Amygdala (tissue), 56 donors: ENCODE measurements at regions not wholly inside any gene's neighbourhood (a gene's known extent, or its start where the extent isn't known, plus 50 kb on each side); places are given as distances from the start of the nearest gene placed in this dataset.

Experiments used
- DNase-seq, 56 donors: peaks; one replicate each; lab custom pipeline; 2025; lab: John Stamatoyannopoulos, UW

DNA sequence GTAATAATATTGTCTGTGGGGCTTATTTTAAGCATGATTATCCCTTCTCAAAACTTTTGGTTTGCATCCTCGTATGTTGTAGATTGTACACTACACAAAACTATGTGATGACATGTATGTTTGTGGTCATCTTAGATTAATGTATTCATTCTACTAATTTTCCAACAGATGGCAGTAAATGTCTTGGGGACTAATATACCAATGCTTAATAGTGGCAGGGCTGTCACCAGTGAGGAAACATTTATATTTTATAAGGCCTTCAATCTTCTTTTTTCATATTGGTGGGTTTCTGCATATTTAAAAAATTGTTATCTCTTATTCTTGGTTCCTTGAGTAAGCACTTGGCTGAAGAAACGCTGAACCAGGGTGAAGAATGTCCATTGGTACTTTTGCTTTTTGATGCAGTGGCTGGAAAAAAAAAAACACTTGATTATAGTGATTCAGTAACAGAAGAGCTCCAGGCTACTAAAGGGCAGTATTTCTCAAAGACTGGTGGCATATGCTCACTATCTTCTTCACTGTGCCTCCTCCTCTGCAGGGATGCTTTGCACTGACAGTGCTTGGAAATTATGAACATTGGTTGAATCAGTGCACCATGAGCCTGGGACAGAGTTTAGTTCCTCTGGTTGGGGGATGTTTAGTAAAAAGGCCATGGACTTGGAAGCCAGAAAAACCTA is 530.3 kb downstream of the RASEF start:
- no peak for DNase-seq

DNA sequence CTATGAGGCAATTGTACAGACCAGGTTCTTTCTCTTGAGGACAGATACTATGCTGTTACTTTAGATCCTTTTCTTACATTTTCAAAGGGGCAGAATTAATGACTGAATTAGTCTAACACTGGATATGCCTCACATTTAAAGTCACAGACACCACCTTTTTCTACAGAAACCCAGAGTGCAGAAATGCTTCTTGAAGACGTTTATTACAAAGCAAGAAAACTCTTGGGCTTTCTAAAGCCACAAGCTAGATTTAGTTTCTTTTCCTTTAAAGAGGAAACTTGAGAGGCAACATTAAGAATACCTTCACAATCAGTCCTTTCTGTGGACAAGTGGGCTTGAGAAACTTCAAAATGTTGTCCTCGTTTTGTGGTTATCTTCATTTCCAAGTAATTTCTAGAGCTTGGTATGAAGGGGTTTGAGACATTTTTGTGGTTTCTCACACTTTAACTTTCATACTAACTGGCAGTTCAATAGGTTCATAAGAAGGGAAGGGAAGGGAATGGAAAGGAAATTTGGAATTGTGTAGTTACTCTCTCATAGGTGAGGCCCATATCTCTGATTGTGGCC is 527.4 kb downstream of the RASEF start:
- no peak for DNase-seq

- DNase-seq = no peak
Measured at GRCh38 chr9:82538634-82539033, 524.3 kb downstream of the RASEF start.

- DNase-seq = no peak
Measured at GRCh38 chr9:82539146-82539545, 523.8 kb downstream of the RASEF start.

DNA sequence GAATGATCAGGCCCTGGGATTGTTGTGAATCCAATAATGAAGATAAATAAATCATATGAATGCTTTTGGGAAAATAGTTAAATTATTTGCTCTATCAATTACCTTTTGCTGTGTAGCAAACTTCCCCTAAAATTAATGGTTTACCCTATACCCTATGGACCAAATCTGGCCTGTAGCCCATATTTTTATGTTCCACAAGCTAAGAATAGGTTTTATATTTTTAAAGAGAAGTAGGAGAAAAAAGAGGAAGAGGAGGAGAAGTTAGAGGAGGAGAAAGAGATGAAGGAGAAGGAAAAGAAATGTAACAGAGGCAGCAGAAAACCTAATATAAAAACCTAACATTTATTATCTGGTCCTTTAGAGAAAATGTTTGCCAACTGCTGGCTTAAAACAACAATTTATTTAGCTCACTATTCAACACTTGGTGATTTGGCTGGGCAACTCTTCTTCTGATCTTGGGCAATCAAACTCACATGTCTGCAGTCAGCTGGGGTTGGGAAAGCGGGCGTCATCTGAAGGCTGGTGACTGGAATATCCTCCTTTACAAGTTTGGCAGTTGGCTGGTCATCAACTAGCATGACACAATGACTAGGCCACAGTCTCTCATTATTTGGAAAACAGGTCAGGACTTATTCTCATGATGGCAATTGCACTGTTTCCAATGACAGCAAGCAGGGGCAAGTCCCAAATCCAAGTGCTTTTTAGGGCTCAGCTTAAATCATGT is 522.9 kb downstream of the RASEF start:
- DNase-seq = no peak

- no peak for DNase-seq
Measured at GRCh38 chr9:82543726-82544125, 519.2 kb downstream of the RASEF start.

GRCh38 chr9:82546136-82546535 is 516.8 kb downstream of the RASEF start:
- DNase-seq = no peak

GRCh38 chr9:82547995-82548394 is 514.9 kb downstream of the RASEF start:
- DNase-seq = no peak

- no peak for DNase-seq
Measured at GRCh38 chr9:82549174-82549821, 513.6 kb downstream of the RASEF start.

DNA sequence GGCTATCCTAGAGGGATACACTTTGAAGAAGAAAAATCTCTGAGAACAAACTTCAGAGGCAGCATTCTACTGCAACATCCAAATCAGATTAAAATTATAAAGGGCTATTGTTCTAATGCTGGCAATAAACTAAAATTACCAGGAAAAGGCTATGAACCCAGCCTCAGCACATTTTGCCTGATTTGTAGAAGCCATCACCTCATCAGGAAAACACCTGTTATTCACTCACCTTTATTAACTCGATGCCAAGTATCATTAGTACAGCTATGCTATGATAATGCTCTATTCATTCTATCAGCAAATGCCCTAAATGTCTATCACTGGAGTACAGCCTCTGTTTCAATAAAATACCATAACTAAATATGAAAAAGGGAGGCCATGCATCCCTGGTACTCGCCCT is 510.2 kb downstream of the RASEF start:
- DNase-seq = no peak

- DNase-seq = no peak
Measured at GRCh38 chr9:82553654-82554366, 509.1 kb downstream of the RASEF start.

DNA sequence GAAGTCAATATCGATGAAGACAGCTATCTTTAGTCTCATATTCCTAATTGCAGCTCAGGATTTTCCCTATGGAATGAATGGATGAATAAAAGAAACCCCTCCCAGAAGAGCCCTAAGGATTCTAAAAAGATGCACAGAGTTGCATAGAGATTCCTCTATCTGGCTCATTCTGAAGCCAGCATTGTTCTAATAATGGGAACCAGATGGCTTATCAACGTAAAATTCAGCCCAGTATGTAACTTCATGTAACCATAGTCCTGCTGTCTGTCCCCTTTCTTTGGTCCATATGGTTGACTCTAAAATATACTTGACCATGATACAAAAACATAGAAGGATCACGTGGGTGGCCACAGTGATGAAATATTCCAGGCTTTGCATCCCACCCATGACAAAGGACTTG is 508.6 kb downstream of the RASEF start:
- DNase-seq = no peak

DNA sequence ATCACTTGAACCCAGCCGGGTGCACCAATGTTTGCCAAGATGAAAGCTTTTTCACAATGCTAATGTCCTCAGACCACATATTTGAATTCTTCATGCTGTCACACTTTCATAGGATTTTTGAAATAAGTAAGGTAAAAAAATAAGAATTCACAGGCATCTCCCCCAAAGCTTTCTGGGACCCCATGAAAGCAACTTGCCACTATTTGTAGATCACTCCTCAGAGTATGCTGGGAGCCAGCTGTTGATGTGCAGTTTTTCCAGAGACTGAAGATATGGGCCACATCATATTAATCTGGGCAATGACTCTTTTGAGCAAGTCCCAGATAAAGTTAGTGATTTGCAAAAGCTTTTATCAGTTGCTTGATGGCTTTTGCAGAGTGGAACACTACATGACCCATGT is 507.9 kb downstream of the RASEF start:
- DNase-seq = no peak

DNA sequence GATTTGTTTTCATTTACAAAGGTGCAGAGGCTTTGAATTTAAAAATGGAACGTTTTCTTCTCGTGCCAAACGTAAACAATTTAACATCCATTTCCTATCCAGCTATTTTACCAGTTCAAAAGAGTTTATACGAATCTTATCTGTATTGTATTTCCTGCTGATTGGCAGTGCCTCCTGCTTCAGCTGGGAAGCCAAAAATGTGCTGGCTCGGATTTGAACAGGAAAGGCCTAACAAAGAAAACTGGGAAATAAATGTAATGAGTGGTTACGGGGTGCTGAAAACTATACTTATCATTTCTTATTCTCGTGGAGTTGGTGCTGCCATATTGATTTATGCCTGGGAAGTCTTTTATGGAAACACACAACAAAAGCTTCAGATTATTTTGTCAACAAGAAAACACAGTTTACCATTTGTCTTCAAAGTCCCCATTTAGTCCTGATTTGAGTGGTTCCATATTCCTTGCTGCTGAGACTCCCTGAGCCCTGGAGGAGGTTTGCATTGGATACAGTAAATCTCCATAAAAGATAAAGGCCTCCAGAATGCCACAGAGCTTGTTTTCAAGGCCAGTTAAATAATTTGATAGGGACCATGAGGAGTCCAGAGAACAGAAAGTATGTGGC is 507.4 kb downstream of the RASEF start:
- DNase-seq = no peak

- DNase-seq = no peak
Measured at GRCh38 chr9:82558346-82558745, 504.6 kb downstream of the RASEF start.

DNA sequence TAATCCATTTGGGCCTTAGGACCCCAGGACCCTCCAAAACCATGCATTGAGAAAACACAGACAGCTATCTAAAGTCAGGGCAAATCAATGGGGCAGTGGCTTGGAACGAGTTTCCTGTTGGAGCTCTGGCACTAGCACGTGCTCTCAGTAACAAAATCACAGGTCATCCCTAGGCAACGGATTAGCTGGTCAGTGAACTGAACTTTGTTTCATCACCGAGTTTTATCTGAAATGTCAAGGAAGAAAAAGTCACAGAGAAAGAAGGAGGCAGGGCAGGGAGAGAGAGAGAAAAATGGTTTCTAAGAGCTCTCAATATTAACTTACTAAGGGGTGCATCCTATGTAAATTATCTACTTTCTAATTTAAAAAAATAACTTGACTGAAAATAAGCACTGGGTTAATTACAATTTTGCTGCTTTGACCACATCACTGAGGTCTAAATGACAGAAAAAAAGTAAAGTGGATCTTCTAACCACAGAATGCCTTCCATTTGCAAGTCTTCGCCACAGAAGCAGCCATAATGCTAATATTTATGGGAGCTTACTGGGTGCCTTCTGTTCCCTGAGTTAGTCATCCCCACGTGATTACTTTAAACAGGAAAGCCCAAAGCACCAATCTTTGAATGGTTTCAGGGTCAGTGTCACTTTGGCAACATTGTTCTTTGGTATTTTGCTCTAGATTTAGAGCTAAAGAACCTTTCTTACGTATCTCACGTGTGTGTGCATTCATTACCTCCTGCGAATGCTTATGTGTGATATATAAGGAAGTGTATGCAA is 503.9 kb downstream of the RASEF start:
- DNase-seq = no peak

GRCh38 chr9:82560036-82560435 is 502.9 kb downstream of the RASEF start:
- no peak for DNase-seq

GRCh38 chr9:82560457-82560904 is 502.5 kb downstream of the RASEF start:
- DNase-seq = no peak

DNA sequence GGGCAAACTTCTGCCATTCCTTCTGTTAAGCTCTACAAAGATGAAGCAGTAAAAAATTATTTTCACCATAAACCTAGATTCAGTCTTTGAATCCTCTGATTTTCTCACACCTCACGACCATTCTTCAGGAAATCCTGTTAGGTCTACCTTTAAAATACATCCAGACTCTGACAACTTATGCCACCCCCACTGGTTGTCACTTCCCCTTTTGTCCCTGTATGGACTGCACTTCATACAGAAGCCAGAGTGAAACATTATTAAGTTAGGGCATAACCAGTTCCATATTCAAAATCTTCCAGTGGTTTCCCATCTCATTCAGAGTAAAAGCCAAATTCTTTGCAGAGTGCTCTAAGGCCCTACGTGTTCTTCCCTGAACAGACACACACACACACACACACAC is 499.8 kb downstream of the RASEF start:
- no peak for DNase-seq

DNA sequence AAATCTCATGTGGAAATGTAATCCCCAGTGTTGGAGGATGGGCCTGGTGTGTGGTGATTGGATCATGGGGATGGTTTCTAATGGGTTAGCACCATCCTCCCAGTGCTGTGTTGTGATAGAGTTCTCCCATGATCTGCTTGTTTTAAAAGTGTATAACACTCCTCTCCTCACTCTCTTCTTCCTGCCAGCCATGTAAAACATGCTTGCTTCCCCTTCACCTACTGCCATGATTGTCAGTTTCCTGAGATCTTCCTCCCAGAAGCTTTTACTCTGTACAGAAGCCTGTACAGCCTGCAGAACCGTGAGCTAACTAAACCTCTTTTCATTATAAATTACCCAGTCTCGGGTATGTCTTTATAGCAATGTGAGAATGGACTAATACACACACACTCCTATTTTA is 499.1 kb downstream of the RASEF start:
- DNase-seq = no peak
